NCI-H1694 treated with DMSO at 0.1 percent for 48 hours (cell line): ENCODE measurements at regions not wholly inside any gene's neighbourhood (a gene's known extent, or its start where the extent isn't known, plus 50 kb on each side); places are given as distances from the start of the nearest gene placed in this dataset.
"Not testable (repeated sequence)": the region's sequence is repeated elsewhere in the genome, so short reads cannot be mapped to it uniquely, and the experiment has no call there.

Source experiments
- DNase-seq: peaks from one replicate; lab custom pipeline; 2025; lab: John Stamatoyannopoulos, UW

DNA sequence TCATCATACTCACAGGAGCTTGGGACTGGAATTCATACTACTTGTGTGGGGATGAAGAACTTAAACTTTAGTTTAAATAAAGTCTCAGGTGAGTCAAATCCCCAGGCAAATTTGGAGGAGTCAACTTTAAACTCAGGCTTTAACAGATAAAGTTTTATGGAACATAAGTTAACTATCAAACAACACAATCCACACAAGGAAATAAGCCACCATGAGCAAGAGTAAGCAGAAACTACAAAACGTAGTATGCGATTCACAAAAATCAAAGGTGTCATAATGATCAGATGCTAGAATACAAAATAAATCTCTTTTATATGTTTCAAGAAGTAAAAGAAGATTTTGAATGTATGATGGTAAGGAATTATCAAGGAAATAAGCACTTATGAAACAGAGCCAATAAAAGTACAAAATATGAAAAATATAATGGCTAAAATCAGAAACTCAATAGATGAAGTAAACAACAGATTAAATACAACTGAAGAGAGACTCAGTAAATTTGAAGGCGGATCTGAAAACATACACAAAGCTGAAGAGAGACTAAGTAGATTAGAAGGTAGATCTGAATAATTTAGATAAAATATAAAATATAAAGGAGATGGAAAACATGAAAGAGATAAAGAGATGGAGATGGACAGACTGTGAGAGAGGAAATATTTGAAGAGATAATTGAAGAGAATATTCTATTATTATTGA, 97.5 kb upstream of the TWIST2 start:
- no peak for DNase-seq

DNA sequence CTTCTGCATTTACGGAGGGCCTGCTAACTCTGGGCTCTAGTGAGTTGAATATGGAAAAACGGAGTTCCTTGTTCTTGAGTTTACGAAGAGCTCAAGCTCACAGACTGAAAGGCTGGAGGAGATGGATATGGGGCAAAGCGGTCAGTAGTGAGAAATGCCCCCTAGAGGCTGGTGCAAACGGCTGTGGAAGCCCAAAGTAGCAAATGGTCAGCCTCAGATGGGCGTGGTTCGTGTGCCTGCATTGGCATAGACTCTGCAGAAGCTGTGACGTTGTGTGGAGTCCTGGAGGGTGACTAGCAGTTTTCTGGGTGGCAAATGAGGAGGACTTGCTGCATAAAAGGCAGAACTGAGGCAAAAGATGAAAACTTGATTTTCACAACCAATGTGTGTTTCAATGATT, 93.6 kb upstream of the TWIST2 start:
- no peak for DNase-seq

DNA sequence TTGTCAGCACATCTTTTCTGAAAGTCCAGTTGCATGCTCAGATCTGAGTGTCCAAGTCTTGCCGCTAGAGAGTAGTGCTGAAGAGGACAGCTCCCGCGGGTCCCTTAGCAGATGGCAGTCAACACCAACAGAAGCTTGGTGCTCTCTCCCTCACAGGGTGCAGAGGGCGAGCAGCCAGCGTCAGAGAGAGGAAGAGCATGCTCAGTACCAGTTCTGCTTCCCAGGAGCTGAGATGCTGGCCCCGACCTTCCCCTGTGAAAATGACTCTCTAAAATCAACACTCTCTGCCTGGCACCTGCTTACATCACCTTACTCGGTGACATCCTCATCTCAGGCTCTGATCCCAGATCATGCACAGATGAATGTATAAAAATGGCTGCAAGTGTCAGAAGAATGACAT, 86.0 kb upstream of the TWIST2 start:
- DNase-seq = peak; percentile 37

DNA sequence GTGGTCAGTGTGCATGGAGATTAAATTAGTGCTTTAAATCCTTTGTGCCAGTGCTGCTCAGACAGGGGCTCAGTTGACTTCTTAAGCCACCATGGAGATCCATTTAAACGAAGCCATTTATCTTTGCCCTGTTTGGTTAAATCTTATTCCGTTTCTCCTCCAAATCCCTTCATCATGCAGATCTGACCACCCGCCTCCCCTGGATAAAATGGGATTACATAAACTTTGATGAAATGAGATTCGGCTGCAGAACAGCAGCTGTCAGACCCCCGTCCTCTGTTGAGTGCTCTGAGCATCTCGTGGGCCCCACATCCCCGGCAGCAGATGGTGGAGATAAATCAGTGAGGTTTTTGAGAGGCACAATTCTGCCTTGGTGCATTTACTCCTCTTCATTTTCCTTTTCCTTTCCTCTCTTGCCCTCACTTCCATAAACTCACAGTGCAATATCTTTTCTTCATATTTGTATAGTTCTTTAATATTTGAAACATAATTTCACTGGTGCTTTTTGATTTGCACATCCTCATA, 84.4 kb upstream of the TWIST2 start:
- no peak for DNase-seq

DNA sequence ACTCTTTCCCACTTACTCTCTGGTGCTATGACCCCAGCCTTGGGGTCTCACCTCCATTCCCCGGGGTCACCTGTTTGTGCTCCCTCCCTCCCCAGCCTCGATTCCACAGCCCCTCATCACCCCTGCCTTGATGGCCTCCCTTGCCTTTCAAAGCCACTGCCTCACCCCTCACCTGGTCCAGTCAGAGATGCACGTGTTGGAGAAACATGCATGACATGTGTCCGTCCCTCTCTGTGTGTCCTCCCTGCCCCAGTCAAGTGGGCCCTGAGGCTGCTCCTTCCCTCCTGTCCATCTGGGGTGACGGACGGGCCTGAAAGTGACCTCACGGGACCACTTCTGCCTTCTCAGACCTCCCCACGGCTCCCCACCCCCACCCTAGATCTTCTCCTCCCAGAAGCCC, 82.3 kb upstream of the TWIST2 start:
- DNase-seq = no peak

DNA sequence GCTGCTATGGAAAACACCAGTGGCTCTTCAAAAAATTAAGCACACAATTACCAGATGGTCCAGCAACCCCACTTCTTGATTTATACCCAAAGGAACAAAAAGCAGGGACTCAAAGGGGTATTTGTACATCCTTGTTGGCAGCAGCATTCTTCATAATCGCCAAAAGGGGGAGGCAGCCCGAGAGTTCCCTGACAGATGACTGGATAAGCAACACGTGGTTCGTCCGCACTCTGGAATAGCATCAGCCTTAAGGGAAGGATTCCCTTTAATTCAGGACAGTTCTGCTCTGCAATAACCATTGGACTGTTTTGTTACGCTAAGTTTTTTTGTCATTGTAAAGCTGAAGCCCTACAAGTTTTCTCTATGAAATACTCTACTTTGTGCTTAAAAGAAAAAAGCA, 76.7 kb upstream of the TWIST2 start:
- peak; percentile 25 for DNase-seq

DNA sequence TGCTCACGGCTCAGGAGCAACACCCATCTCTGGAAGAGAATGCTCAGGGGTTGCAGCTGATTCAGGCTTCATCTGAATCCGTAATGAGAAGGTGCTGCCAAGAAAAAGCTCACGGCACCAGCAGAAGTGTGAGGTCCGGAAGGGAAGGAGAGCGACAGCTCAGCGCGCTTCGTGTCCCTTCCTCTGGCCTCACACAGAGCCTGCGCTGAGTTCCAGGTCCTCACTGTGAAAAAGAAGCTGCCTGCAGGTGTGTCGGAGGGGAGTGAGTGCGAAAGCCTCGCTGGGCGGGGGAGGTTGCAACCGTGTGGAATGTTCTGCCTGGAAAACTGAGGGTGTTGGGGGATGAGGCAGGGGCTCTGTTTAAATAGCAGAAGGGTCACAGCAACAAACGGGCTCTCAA, 76.2 kb upstream of the TWIST2 start:
- no peak for DNase-seq

DNA sequence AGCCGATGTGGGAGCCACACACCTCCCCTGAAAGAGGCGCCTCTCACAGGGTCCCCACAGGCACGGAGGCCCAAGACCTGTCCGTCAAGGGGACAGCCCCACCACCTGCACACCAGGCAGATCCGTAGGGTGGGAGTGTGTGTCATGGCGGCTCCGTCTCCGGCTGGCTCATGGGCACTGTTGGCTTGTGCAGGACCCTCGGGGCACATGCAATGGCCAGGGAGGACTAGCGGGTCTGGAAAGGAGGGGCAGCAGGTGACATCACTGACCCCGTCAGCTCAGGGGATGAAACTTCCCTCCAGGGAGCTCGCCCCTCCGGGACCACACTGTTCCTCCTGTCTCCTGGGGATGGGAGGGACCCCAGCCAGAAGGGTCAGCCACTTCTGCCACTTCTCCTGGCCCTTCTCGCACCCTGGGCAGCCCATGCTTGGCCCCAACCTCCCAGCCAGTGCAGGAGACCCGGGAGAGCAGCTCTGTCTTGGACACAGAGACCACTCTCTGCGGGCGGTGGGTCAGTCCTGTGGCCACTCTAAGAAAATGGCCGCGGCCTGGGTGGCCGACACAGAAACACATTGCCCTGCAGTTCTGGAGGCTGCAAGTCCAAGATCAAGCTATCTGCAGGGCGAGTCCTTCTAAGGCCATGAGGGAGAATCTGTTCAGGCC, 75.1 kb upstream of the TWIST2 start:
- no peak for DNase-seq

DNA sequence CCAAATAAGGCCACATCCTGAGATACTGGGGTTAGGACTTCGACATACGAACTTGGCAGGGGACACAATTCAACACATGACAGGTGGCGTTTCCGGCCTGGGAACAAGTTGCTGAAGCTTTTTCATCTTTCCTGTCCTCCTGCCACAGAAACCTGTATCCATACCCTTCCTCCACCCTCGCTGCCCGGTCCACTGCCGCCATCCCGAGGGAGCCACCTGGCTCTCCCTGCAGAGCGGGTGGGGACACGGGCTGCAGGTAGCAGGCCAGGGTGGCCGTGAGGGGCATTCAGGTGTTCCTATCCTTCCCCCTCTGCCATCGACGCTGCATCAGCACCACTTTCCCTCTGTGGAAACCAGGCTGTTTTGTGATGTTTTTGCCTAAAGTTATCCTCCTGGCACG, 74.4 kb upstream of the TWIST2 start:
- no peak for DNase-seq

DNA sequence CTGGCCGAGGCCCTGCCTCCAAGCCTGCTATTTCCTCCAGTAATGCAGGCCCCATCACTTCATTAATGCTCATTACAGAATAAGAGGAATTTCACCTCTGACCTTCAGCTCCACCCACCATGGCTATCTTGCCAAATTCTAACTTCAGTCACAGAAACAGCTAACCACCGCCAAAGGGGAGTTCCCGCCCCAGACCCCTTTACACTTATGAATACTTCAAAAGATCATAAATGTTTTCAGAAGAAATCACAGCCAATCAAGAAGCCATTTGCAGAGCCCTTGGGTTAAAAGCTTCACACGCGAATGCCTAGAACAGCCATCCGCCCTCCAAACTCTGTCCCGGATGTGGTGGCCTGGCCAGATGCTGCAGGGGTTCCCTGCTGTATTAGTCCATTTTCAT, 73.8 kb upstream of the TWIST2 start:
- no peak for DNase-seq

DNA sequence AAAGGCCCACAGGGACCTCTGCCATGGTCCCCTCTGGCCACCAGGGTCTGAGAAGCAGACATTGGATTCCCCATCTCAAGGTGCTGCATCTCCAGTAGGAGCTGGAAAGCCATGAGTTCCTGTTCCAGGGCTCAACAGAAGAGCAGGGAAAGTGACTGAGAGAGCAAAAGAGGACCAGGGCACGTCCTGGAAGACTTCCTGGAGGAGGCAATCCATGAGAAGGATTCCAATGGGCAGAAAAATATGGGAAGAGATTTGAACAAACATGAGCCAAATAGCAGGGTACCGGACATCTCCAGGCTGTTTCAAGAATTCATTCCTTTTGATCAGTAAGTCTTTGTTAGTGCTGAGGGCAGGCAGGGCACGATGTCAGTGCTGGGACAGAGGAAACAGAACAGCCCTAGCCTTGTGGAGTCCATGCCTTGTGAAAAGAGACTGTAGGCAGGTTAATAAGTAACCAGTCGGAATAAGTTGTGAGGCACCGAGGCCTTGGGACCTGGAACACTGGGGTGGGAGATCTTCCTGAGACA, 72.8 kb upstream of the TWIST2 start:
- no peak for DNase-seq

DNA sequence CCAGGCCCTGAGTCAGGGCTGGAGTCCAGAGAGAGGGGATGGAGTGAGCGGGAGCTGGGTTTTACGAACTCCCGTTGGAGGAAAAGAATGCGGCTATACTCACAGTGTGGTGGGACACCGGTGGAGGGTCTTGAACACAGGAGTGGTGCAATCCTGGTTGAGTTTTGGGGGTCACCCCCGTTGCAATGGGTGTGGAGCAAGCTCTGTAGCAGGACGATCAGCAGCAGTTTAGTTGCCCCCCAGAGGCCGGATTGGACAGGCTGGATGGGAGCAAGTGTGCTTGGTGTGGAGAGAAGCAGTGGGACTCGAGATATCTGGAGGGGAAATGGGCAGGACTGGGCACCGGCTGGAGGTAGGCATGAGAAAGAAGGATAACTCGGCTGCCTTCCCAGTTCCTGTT, 72.3 kb upstream of the TWIST2 start:
- DNase-seq = no peak

DNA sequence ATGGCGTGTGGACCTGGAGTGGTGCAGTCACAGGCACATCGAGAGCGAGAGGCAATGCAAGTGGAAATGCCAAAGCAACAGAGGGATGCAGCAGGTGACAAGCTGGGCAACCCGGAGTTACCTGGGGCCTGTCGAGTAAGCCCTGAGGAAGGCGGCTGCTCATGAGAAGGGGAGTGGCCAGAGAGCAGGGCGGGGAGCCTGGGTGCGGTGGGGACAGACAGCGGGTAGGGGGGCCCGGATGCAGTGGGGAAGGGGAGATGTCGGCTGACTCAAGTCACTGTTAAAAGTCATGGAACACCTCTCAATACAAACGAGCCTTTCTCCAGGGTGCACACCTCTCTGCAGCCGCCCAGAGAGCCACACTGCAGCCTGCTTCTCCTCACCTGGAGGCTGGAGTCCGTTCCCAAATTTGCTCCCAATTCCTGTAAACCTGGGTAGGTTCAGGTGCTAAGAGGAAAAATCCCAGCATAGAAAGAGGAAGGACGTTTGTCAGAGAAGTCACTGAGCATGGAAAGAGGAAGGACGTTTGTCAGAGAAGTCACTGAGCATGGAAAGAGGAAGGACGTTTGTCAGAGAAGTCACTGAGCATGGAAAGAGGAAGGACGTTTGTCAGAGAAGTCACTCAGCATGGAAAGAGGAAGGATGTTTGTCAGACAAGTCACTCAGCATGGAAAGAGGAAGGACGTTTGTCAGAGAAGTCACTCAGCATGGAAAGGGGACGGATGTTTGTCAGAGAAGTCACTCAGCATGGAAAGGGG, 71.7 kb upstream of the TWIST2 start:
- no peak for DNase-seq

DNA sequence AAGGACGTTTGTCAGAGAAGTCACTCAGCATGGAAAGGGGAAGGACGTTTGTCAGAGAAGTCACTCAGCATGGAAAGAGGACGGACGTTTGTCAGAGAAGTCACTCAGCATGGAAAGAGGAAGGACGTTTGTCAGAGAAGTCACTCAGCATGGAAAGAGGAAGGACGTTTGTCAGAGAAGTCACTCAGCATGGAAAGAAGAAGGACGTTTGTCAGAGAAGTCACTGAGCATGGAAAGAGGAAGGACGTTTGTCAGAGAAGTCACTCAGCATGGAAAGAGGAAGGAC, 71.2 kb upstream of the TWIST2 start:
- DNase-seq = not testable (repeated sequence)

DNA sequence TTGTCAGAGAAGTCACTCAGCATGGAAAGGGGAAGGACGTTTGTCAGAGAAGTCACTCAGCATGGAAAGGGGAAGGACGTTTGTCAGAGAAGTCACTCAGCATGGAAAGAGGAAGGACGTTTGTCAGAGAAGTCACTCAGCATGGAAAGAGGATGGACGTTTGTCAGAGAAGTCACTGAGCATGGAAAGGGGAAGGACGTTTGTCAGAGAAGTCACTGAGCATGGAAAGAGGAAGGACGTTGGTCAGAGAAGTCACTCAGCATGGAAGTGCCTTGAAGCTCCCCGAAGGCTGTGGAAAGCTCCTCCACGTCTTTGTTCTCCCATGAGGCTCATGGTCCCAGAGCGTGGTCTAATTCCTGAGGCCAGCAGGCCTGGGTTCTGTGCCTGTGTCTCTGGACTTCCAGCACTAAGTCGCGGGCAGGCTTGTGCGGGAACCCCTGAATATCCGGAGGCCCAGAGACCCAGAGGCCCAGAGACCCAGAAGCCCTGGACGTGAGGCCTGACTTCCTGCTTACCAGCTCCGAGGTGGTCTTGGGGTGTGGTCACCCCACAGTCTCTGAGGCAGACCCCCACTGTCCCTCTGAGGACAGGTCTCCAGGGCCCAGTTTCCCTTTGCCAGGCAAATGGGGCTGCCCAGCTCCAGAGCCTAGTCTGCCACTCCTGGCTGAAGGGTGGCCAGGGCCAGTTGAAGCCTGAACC, 70.4 kb upstream of the TWIST2 start:
- no peak for DNase-seq

DNA sequence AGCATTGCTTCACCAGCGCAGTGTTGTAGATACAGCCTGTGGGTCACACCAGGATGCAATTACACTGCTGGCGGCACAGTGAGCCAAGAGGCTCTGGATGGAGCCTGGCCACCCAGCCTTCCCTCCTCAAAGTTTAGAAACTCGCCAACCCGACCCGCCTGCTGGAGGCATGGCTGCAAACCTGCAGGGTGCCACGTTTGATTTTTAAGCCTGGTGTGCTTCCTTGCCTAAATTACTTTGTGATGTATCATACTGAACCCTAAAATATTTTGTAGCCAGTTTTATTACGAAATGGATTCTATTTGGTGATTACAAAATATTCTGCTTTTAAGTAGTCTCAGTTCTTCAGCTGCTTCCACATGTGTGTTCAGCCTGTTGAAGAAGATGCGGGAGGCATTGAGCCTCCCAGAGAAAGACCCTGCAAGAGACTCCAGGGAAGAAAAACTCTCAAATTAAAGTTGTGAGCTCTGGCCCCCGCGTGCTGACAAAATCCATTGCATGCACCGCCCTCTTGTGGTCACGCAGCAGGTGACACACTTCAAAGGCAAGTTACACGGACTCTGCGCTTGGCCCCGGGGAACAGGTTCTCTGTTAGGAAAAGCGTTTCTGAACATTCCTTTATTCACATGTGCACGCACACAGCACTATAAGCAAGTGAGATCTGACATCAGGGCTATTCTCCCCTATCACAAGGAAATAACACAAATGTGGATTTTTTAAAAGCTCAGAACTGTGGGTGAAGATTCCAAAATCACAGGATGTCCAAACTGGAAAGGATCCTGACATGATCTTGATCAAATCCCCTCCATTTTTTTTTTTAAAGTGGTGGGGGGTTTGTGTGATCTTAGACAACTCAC, 63.0 kb upstream of the TWIST2 start:
- DNase-seq = peak; percentile 23

DNA sequence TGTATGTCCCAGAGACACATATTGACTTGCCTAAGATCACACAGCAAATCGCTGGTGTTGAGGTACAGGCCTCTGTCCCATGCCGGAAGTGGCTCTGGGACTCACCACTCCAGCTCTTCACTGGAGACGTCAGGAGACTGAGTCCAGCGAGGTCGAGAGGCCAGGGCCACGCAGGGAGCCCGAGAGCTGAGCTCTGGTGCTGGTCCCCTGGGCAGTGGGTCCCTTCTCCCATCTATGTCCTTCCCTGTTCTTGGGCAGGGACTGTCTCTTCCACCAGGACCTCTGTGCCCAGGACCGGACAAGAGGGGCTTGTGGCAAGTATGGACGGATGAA, 62.4 kb upstream of the TWIST2 start:
- DNase-seq = no peak

DNA sequence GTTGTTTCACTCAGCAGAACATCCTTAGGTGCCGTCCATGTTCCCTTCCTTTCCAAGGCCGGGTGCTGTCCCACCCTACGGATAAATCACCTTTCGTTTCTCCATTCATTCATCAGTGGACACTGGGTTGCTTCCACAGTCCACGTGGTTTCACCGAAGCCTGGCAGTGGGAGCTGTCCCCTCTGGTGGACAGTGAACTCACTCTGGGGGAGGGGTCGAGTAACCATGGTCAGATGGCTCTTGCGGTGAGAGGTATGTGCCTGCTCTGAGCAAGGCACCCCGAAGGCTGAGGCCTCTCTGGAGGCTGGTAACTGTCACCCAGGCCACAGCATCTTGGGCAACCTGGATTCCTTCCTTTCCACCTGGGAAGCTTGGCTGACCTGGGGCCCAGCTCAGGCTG, 61.5 kb upstream of the TWIST2 start:
- no peak for DNase-seq

DNA sequence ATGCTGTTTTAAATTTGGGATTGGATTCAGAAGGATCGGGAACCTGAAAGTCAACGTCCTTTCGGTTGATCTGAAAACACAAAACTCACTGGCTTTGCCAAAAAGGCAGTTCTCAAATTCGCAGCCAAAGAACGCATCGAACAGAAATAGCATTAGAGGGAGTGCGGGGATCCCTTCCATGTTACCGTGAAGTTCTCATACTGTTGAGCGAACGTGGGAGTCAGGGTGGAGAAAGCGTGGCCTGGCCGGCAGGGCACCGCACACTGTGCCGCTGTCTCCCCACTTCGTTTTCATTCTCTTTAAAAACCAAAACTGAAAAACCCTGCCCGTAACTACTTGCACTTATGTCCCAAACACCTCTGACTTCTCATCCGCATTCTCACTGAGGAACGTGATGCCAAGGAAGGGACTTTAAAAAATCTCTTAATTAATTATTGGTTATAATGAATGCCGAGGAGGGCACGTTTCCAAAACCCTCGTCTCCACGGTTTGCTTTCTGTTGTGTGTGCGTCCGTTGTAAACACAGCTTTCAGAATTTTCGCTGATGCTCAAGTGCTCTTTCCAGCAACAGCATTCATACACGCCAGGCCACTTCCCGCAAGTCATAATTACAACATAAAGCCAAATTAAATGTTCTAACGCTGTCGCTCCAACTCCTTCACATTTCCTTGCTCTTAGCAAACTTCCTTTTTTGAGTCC, 60.9 kb upstream of the TWIST2 start:
- DNase-seq = no peak

DNA sequence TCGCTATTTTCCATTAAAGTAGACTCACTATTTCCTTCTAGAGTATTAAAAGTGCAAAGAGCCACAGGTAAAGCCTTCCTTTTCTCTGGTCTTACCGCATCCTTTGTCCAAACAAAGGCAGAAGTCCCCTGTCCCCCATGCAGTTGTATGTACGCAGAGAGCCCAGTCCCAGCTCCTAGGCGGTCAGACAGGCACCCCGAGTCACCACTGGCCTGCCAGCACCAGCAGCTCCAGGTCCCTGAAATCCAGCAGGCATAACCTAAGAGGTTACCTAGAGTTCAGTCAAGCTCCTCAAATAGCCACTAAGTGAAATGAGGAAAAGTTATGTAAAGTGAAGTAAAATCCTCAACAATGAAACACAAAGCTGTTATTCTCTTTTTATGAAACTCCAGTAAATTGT, 60.4 kb upstream of the TWIST2 start:
- DNase-seq = no peak

DNA sequence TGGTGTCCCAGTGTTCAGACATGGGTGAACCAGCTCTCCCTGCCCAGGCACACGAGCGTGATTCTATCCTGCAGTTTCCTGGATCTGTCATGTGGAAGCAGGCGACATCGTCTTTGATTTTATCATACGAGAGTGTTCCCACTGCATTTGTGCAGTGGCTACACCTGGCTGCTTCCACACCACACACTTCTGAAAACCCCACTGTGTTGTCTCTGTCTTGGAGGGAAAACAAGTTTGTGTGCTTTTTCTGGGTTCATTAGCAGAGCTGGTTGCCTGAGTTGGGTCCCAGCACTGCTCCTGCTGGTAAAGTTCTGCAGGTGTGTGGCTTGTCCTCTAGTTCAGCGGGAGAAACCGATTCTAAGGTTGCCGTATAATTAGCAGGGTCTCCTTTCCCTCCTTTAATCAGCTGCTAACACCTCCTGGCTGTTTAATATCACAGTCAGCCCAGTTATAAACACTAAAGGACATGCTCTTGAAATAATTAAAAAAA, 58.5 kb upstream of the TWIST2 start:
- DNase-seq = no peak
